Neuron (in vitro differentiated cells): ENCODE measurements at regions not wholly inside any gene's neighbourhood (a gene's known extent, or its start where the extent isn't known, plus 50 kb on each side); places are given as distances from the start of the nearest gene placed in this dataset.

ENCODE experiments used
- H2AFZ ChIP-seq: one replicate; pipeline ENCODE4 v1.6.1; 2013; ENCODE audit warnings: low read depth, mild to moderate bottlenecking, inconsistent platforms, low read length, moderate library complexity
- H3K27me3 ChIP-seq: one replicate; pipeline ENCODE4 v1.6.1; 2013; ENCODE audit warnings: low read length; ENCODE audit not compliant: insufficient read depth
- H3K36me3 ChIP-seq: one replicate; pipeline ENCODE4 v1.6.1; 2013; ENCODE audit warnings: low read length; ENCODE audit not compliant: insufficient read depth
- H3K4me1 ChIP-seq: one replicate; pipeline ENCODE4 v1.6.1; 2013; ENCODE audit warnings: low read length; ENCODE audit not compliant: insufficient read depth
- H3K4me3 ChIP-seq: 2 replicates; pipeline ENCODE4 v1.5.1; 2013; ENCODE audit warnings: mild to moderate bottlenecking, low read length, moderate library complexity
- H3K9me3 ChIP-seq: one replicate; pipeline ENCODE4 v1.6.1; 2013; ENCODE audit warnings: low read length

DNA sequence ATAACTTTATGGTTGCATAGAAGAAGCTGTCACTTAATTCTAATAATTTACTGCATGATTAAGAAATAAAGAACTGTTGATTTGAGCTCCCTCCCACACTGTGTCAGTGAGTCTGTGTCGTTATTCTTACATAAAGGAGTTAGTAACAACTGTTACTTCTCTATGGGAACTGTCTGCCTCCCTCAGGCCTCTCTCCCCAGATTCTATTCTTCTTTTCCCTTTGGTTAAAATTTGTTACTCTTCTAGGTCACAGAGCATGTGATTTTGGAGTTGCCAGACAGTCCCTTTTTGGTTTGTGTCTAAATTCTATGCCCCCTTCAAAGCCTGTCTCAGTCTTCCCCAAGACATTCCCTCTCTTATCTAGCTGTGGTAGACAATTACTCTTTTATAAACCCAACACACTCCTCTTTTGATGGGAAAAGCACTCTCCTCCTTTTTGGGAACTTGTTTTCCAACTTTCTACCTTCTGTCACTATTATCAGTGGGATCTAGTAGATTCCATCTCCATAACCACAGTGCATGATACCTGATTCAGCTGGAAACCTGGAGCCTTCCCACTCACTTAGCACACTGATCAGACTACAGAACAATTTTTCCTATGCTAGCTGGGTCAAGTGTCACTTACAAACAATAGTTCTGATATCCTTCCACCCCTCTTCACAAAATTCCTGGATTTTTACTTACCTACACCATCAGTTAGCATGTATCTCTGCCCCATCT lies 422.1 kb upstream of the TGFBR2 start:
- Histone ChIP-seq H3K4me3 (no peak overlapping the region), H3K36me3 (no peaks in the 10 kb centered on the region), H3K4me1 (peaks cover 3% of the 10 kb centered on the region), H2AFZ (no peak overlapping the region), H3K27me3 (no peaks in the 10 kb centered on the region), H3K9me3 (no peaks in the 10 kb centered on the region)

GRCh38 chr3:30185872-30186271 lies 420.5 kb upstream of the TGFBR2 start:
- peaks cover 3% of the 10 kb centered on the region for H3K4me1 ChIP-seq
- H3K36me3 ChIP-seq: no peaks in the 10 kb centered on the region
- no peak overlapping the region for H3K4me3 ChIP-seq
- H2AFZ ChIP-seq: no peak overlapping the region
- H3K27me3 ChIP-seq: no peaks in the 10 kb centered on the region
- no peaks in the 10 kb centered on the region for H3K9me3 ChIP-seq

- H3K4me3 ChIP-seq: no peak overlapping the region
- H3K27me3 ChIP-seq: no peaks in the 10 kb centered on the region
- peaks cover 3% of the 10 kb centered on the region for H3K4me1 ChIP-seq
- H3K9me3 ChIP-seq: no peaks in the 10 kb centered on the region
- no peak overlapping the region for H2AFZ ChIP-seq
- no peaks in the 10 kb centered on the region for H3K36me3 ChIP-seq
Observed at GRCh38 chr3:30186741-30187219, 419.6 kb upstream of the TGFBR2 start.

GRCh38 chr3:30187366-30187765 lies 419.0 kb upstream of the TGFBR2 start:
- Histone ChIP-seq H2AFZ (no peak overlapping the region), H3K4me1 (peaks cover 3% of the 10 kb centered on the region), H3K4me3 (no peak overlapping the region), H3K36me3 (no peaks in the 10 kb centered on the region), H3K27me3 (no peaks in the 10 kb centered on the region), H3K9me3 (no peaks in the 10 kb centered on the region)

- no peaks in the 10 kb centered on the region for H3K9me3 ChIP-seq
- peaks cover 3% of the 10 kb centered on the region for H3K4me1 ChIP-seq
- H3K4me3 ChIP-seq: no peak overlapping the region
- H3K27me3 ChIP-seq: no peaks in the 10 kb centered on the region
- H3K36me3 ChIP-seq: no peaks in the 10 kb centered on the region
- no peak overlapping the region for H2AFZ ChIP-seq
Observed at GRCh38 chr3:30188713-30189112, 417.7 kb upstream of the TGFBR2 start.

DNA sequence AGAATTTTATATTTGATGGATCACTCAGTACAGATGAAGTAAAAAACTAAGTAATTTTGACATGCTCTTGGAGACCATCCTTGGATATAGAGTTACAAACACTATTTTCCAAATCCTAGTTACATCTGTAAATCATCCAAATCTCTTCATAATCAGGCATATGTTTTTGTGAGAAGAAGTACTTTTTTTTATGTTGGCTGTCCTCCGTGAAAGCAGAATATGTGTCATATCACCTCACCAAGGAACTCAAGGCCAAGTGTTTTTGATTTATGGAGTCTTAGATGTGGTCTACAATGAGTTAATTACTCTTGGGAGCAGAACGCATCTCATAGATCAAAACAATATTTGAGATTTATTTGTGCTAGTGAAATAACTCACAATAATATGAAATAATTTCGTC lies 416.5 kb upstream of the TGFBR2 start:
- Histone ChIP-seq H3K9me3 (no peaks in the 10 kb centered on the region), H3K4me1 (no peaks in the 10 kb centered on the region), H2AFZ (no peak overlapping the region), H3K27me3 (no peaks in the 10 kb centered on the region), H3K36me3 (no peaks in the 10 kb centered on the region), H3K4me3 (no peak overlapping the region)

DNA sequence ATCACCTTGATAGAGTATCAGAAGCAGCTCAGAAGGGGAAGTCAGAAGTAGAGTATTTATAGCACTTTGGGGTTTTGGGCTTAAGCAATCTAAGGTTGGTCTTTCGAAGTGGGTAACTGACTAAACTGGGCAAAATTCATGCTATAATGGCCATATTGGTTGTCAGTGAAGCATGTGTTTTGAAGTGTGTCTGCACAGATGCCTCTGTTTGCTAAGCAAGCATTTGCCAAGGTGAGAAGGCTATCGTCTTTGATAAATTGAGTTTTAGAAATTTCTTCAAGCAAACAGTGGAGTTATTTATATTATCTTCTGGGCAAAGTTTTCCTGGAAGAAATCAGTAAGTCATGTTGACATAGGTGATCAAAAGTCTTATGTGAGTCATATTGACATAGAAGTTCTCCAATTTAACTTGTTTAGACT lies 412.8 kb upstream of the TGFBR2 start:
- no peak overlapping the region for H3K4me3 ChIP-seq
- no peaks in the 10 kb centered on the region for H3K4me1 ChIP-seq
- H3K36me3 ChIP-seq: no peaks in the 10 kb centered on the region
- no peaks in the 10 kb centered on the region for H3K9me3 ChIP-seq
- no peaks in the 10 kb centered on the region for H3K27me3 ChIP-seq
- no peak overlapping the region for H2AFZ ChIP-seq

GRCh38 chr3:30195352-30195751 lies 411.0 kb upstream of the TGFBR2 start:
- Histone ChIP-seq H3K4me1 (no peaks in the 10 kb centered on the region), H2AFZ (no peak overlapping the region), H3K4me3 (no peak overlapping the region)

GRCh38 chr3:30198162-30198561 lies 408.2 kb upstream of the TGFBR2 start:
- Histone ChIP-seq H3K9me3 (no peaks in the 10 kb centered on the region), H2AFZ (no peak overlapping the region), H3K4me1 (peaks cover 2% of the 10 kb centered on the region)

More at GRCh38 chr3:30195352-30195751, 411.0 kb upstream of the TGFBR2 start:
- Histone ChIP-seq H3K9me3 (no peaks in the 10 kb centered on the region), H3K36me3 (no peaks in the 10 kb centered on the region), H3K27me3 (no peaks in the 10 kb centered on the region)

GRCh38 chr3:30199096-30199759 lies 407.2 kb upstream of the TGFBR2 start:
- H2AFZ ChIP-seq: no peak overlapping the region
- no peaks in the 10 kb centered on the region for H3K36me3 ChIP-seq
- H3K4me3 ChIP-seq: no peak overlapping the region

More at GRCh38 chr3:30198162-30198561, 408.2 kb upstream of the TGFBR2 start:
- Histone ChIP-seq H3K36me3 (no peaks in the 10 kb centered on the region), H3K27me3 (no peaks in the 10 kb centered on the region), H3K4me3 (no peak overlapping the region)

GRCh38 chr3:30199855-30200254 lies 406.5 kb upstream of the TGFBR2 start:
- H3K36me3 ChIP-seq: no peaks in the 10 kb centered on the region
- no peak overlapping the region for H2AFZ ChIP-seq
- no peaks in the 10 kb centered on the region for H3K9me3 ChIP-seq
- H3K27me3 ChIP-seq: no peaks in the 10 kb centered on the region
- H3K4me1 ChIP-seq: peaks cover 2% of the 10 kb centered on the region
- no peak overlapping the region for H3K4me3 ChIP-seq

More at GRCh38 chr3:30199096-30199759, 407.2 kb upstream of the TGFBR2 start:
- H3K9me3 ChIP-seq: no peaks in the 10 kb centered on the region
- H3K4me1 ChIP-seq: peaks cover 2% of the 10 kb centered on the region
- no peaks in the 10 kb centered on the region for H3K27me3 ChIP-seq

GRCh38 chr3:30201715-30202114 lies 404.7 kb upstream of the TGFBR2 start:
- H3K4me3 ChIP-seq: no peak overlapping the region
- no peaks in the 10 kb centered on the region for H3K27me3 ChIP-seq
- H2AFZ ChIP-seq: no peak overlapping the region
- no peaks in the 10 kb centered on the region for H3K9me3 ChIP-seq
- peaks cover 2% of the 10 kb centered on the region for H3K4me1 ChIP-seq
- no peaks in the 10 kb centered on the region for H3K36me3 ChIP-seq

GRCh38 chr3:30203301-30203700 lies 403.1 kb upstream of the TGFBR2 start:
- Histone ChIP-seq H3K4me3 (no peak overlapping the region), H3K27me3 (no peaks in the 10 kb centered on the region), H3K9me3 (no peaks in the 10 kb centered on the region), H3K36me3 (no peaks in the 10 kb centered on the region), H3K4me1 (peaks cover 2% of the 10 kb centered on the region), H2AFZ (no peak overlapping the region)
